HK-2 (cell line): ENCODE measurements at regions not wholly inside any gene's neighbourhood (a gene's known extent, or its start where the extent isn't known, plus 50 kb on each side); places are given as distances from the start of the nearest gene placed in this dataset.

Experiments
- DNase-seq: peaks from one replicate; pipeline ENCODE4 v3.0.0-alpha.2; 2018; ENCODE audit not compliant: unreplicated experiment

DNA sequence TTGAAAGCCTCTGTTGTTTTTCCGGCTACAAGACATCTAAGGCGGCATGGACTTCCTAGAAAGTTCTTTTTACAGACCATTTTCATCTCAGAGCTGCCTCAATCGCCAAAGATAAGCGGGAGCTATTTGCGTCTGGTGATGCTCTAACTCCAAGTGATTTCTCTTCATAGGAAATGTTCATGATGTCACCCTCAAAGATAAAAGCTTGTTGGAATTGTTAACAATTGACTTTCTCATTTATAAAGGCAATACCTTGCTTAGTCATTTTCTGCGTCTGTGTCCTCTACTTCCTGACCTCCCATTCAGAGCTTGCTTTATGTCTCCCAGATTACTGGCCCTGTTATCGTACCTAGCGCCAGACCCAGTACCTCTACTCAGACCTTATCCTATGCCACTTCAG is 259.0 kb upstream of the G2E3 start:
- DNase-seq: no peak

DNA sequence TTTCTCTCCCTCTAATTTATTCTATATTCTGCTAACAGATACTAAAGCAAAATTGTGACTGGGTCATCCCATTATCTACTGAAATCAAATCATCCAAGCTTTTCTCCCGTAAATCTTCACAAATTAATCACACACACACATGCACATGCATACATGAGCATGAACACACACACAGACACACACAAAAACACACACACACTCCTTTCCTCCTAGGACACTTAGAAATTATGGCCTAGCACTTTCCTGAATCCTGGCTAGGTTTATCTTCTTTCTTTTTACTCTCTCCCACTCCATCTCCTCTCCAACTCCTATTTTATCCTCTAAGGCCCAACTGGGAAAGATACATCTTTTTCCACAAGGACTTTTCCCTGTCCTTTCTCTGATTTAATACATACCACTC is 255.6 kb upstream of the G2E3 start:
- no peak for DNase-seq

DNA sequence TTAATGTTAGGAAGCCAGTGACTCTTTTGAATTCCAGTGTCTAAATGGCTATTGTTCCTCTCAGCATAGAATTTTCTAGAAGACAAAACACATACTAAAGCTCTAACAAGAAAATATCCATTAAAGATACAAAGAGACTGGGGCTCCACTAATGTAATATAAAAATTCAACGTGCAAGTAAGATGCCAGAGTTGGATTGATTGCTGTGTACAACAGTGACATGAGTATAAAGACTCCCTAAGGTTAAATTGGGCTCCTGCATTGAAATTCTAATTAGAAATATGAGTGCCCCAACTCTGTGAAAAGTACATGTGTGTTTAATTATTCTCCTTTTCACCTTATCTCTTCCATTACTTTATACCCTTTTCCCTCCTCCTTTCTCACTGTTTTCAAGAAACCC is 253.6 kb upstream of the G2E3 start:
- DNase-seq: no peak

DNA sequence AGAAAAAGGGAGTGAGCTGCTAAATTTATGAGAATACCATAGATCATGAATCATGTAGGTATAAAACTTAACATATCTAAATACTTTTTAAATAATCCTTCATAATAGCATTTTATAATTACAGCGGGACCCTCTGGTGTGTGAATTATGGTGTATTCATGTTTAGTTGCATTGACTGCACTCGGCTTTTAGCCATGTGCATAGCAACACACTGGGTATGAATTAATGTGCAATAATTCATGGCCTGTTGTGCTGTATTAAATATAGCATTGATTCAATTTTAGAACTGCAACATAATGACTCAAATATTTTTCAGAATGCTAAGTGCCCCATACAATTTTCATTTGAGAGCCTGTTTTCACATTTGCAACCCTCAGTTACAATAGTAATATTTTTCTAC is 249.6 kb upstream of the G2E3 start:
- no peak for DNase-seq

DNA sequence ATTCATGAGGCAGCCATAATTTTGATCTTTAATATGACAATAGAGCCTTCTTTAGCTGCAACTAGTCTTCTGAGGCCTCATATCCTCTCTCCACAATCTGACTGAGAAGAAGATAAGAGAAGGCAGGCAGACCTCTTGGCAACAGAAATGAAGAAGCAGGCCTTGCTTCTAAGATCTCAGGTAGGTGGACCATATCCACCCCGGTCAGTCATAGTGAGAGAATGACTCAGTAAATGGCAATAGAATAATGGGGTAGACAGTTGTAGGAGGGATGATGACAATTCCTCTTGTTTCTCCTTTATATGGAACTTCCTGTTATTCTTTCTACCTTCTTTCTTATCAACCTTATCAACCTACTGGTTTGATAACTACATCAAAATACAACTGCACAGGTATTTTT is 246.7 kb upstream of the G2E3 start:
- DNase-seq: no peak

DNA sequence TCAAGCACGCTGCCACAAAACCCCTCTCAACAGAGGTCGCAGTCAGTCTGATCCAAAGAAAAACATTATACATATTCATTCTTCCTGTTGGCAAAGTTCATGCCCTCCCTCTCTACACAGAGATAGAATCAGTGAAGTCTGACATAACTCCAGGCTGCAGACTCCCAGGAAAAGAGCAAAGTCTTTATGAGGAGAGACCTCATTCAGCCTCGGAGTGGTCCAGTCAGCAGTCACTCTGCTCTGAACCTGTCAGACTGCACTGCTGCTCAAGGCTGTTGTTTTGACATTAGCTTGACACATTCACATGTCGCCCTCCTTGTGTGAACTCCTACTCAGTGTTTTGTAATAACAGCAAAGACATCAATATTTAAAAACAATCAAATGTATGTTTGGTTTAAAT is 241.2 kb upstream of the G2E3 start:
- DNase-seq: no peak

DNA sequence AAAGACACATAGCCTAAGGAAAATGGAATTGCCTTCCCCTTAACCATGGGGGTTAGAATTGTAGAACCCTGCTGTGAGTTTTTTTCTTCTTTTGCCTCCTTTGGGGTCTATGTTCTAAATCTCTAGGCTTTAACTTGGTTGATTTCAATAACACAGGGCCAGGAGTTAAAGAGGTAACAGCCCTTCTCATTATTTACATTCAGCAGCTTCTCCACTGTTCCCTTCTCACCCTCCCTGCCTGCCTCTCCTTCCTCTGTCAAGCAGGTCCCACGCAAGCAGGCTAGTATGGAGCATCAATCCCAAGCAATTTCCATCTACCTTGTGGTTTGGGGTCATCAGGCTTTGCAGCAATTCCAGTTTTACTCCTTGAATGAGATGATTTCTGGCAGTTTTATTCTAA is 236.1 kb upstream of the G2E3 start:
- DNase-seq: no peak

DNA sequence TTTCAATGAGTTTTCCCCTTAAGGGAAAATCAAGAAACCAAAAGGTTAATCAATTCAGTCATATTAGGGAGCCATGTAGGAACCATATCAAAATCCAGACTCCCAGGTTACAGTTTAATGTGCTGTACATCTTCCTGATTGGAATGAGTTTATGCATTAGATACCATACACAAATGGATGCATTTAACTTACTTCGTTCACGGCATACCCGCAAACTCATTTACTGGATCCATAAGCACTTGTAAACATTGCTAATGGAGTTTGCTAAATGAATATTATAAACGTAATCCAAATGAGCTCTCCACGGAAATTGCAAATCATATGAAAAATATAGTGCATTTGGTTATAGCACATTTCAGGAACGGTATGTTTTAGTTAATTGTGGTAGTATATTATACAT is 228.9 kb upstream of the G2E3 start:
- no peak for DNase-seq

DNA sequence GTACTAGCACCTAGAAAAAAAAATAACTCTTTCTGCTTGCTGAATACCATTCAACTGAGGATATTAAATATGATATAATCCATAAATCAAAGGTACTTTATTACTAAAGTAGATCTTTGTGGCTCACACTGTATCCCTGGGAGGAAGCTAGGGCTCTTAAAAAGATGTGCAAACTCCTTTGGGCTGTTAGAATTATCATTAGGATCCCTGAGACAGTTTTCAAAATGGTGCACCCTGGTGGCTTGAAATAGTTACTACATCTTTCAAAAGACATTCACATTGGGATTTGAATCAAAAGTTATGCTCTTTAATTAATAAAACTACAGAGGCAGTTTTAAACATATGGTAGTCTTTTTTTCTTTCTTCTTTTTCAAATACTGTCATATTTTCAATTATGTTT is 228.5 kb upstream of the G2E3 start:
- DNase-seq: no peak

DNA sequence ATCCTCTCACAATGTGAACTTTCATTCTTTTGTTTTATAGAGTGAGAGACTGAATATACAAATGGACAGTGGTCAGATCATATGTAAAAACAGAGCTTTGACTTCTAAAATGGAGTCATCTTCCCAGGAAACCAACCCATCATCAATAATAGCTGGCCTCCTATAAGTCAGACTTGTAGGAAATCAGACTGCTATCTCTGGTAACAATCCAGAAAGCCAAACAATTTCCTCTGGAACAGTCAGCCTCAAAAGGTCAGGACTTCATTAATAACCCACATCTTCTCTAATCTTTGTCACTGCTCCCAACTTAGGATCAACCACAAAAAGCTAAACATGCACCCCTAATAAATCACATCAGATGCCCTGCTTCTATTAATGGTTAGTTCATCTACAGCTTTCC is 227.9 kb upstream of the G2E3 start:
- DNase-seq: no peak

DNA sequence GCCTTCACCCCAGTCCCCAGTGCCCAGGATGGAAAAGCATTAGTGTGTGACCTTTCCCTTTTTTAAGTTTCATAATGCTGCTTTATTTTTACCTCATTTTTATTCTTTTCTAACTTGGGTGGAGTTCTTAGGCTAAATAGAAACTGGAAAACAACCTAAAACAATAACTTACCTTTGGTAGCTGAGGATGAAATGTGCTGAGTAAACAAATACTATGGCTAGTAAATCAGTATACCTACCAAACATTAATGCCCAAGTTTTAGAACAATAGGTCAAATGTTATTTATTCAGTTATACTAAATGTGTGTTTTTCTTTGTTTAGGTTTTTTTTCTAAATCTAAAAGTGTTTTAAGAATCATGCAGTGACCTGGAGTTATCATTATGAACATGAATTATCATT is 226.6 kb upstream of the G2E3 start:
- no peak for DNase-seq

DNA sequence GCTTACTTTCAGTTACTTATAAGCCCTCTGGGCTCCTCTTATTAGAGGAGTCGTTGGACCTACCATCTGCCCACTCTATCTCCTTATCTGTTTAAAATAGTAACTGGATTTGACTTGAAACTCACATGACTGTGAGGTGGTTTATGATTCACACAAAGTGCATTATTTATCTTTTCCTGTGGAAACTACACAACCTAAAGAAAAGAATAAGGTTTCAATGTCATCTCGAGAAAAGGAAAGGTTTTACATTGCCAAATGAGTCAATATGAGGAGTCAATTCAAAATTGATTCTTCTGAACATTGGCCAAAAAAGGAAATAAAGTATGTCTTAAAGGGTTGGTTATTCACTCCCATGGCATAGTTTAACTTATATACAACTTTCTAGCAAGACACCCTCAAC is 225.0 kb upstream of the G2E3 start:
- no peak for DNase-seq

DNA sequence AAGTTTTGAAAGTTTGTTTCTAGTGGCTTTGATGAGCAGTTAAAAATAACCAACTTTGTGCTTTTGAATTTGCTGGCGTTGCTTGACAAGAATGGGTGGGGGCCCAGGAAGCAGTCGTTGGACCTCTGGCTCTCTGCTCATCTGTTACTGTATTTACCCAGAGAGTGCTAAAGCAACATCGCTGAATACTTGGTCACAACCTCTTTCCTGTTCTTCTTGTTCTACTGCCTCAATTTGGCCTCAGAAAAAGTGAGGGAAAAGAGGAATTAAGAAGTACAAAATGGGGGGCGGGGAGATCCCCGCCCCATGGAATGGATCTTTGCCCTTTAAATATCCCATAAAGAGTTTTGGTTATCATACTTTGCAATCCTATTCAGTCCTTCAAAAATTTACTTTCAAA is 221.5 kb upstream of the G2E3 start:
- DNase-seq: no peak

DNA sequence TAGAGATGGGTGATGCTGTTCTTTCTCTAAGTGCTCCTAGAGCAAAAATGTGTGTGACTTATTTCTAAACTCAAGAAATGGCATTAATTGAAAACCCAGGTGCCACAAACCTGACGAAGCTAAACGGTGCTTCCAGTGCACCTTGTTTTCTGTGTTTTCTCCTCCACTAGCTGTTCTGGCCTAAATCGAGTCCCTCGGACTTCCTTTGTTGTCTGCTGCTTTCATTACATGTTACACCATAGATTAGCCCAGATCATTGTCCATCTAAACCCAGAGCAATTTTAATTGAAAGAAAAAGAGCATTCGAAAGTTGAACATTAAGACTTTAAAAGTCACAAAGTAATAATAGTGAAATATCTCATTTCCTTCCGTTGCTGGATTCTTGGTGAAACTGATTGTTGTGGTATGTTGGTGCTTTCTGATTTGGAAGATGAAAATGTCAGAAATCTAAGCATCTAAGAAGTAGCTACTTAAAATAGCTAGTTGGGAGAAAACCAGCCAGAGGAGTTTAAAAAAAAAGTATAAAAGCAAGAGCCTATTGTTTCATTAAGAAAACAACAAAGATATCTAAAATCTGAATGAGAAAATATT is 219.6 kb upstream of the G2E3 start:
- DNase-seq: no peak

DNA sequence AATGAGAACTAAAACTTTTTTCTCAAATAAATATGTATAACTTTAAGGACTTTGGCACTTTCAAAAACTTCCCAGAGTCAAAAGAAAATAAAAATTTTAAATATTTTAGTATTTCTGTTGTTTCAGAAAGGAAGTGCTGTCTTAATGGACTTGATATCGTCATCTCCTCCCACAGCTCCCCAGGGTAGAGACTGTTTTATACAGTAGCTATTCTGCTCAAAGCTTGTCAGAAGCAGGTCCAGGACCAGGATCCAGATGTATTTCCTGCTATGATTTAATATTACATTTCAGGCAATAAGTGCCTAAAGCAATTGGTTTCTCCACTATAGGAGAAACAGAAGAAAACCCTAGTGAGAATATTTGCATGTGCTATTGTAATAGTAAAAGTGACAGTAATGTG is 218.5 kb upstream of the G2E3 start:
- no peak for DNase-seq

DNA sequence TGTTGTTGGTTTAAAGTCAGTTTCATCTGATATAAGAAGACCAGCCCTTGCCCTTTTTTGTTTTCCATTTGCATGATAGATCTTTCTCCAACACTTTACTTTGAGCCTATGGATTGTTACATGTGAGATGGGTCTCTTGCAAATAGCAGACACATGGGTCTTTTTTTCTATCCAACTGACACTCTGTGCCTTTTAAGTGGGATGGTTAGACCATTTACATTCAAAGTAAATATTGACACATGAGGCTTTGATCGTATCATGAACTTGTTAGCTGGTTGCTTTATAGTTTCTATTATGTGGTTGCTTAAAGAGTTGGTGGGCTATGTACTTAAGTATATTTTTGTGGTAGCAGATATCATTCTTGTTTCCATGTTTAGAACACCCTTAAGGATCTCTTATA is 213.4 kb upstream of the G2E3 start:
- no peak for DNase-seq

DNA sequence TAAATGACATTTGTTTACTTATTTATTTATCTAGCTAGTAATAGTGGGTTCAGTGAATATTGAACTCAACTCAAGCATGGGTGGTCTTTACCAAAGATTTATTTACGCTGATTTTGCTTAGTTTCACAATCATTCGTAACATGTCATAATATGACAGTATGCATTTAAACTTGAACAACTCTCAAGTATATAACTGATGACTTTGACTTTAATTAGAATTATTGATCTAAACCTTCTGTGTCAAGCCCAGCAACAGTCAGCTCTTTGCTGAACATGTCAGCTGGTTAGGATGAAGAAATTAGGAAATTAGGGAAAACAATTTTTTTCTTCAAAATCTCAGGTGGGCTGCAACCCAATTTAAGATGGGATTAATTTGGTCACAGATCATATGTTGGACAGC is 210.5 kb upstream of the G2E3 start:
- DNase-seq: no peak

DNA sequence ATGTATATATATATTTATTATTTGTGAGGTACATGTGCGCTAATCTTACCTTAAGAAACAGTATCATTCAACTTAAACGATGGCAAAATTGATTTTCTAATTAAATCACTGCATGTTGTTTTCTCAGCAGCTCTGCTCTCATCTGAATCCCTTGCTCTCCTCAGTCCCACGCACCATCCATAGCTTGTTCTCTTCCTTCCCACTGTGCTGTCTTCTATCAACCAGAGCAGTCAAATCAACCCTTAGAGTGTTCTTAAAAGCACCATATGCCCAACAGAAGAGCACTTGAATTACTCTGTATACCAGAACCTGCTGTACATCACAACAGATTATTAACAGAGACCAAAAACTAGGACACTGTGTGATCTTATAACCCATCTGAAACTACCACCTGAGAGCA is 209.4 kb upstream of the G2E3 start:
- DNase-seq: no peak

DNA sequence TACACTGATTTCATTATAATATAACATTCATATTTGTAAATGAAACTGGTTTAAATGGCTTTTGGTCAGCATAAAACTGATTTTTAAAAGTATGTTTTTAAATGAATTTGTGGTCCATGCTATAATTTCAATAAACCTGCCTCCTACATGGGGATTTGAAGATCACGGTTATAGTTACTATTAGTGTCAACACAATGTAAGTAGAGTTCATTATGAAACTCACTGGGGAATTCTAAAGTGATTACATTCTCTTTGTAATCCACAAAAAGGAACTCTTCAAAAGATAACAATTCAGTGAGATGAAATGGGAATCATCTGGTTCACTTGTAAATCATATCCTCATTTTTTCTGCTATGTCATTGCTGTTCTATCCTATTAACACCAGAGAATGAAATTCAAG is 204.5 kb upstream of the G2E3 start:
- DNase-seq: no peak

DNA sequence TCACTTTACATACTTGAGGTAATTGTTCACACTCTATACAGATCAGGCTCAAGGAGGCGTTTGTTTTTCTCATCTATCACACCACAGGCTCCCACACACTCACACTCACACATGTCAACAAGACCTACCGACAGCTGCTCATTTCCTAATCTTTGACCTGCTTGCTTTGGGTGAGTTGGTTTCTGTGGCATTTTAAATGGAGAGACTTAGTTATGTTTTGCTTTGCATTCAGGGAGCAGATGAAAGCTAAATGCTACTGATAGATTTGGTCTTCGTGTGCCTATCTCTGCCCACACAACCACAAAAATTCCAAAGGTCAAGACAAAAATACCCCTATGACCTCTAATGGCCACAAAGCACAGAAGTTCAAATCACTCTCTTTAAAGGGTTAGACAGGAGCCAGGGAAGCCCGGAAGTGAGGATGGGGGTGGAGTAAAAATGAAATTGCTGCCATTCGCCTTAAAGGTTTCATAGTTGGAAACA is 203.5 kb upstream of the G2E3 start:
- DNase-seq: no peak

DNA sequence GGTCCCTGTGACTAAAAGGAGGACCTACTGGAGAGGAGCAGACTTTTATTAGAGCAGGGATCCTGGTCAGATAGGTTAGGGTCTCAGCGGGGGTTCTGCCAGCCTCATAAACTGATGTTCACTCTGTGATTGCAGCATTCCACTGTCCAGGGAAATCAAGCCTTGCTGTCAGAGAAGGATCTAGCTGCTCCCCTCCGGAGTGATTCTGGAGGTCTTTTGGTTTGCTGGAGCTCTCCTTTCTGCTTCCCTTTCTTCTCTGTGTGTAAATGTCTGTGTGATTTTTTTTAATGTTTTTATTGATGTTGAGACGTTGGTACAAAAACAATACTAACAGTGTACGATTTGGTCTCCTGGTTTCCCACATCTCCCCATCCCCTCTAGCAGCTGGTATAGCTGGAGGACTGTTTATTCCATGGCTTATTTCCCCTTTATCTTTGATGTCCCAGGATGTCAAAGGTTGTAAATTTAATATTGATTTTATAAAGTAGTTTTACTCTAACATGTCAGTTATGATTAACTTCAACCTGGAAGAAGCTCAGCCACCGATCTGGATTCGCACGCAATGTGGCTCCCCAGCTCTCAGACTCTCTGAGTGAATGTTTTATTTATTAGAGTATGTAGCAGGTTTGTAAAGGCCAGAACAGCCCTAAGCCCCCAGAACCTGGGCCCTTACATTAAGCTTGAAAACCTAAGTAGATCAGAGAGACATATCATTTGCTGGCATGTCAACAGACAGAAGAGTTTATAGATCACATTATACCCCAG is 202.3 kb upstream of the G2E3 start:
- no peak for DNase-seq

DNA sequence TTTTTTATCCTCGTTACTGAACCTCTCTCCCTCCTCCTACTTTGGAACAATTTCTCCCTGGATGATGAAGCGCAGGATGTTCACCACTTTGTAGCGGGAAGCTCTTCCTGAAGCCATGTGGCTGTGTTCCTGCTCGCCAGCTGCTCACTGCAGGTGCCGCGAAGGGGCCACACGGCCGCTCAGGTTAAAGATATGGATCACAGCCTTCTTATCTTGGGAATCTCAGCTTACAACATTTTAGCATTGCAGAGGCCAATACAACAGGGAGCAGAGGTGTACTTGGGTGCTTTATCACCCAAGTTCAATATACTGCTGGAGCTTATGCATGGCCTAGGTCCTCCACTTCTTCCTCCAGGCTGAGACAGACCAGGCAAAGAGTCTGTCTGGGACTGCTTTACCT is 201.2 kb upstream of the G2E3 start:
- DNase-seq: no peak

DNA sequence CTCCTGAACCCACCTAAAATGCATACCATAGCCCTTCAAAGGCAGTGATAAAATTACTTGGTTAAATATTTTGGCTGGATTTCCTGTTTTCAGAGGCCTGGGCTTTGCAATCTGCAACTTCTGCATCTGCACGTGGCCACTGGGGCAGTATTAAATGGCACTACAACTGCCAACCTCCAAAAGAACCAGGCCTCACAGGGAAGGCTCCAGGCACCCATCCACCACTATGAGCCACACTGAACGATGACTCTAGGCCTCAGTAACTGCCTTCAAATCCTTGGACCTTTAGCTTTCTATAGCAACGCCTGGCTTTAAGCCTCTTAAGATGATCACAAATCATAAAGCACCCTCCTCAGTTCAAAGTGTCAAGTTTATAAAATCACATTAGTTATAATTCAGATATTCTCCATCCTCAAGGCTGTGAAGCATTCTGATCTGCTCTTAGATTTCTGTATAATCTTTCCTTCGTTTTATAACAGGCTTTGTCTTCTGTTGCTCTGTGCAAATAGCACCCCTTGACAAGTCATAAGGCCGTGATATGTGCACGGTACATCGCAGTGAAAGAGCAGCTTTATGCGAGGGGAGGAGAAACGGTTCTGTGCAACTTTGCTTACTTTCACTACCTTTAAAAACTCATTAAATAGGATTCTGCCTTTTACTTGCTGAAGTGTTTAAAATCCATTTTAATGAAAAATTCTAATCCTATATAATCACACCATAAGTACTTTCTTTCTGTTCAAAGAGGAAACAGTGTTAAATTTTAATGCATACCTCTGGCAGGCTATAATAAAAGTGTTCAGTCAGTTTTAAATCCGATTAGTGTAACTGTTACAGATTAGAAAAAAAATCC is 196.4 kb upstream of the G2E3 start:
- no peak for DNase-seq
